ENCODE measurements at regions not wholly inside any gene's neighbourhood (a gene's known extent, or its start where the extent isn't known, plus 50 kb on each side); places are given as distances from the start of the nearest gene placed in this dataset.
"Not testable (repeated sequence)": the region's sequence is repeated elsewhere in the genome, so short reads cannot be mapped to it uniquely, and the experiment has no call there.

- intact Hi-C loops (cut with DNase I, micrococcal nuclease): no loop called here
Observed at GRCh38 chr2:239594772-239595608, 194.2 kb upstream of the HDAC4 start.

GRCh38 chr2:239594019-239594771, 193.4 kb upstream of the HDAC4 start:
- Histone ChIP-seq H3K4me1 (ENCODE audit: insufficient read depth, low read length) (peaks cover 1% of the 10 kb centered on the region), H3K4me3 (ENCODE audit: low read length) (no peak overlapping the region), H3K36me3 (ENCODE audit: insufficient read depth, low read length) (no peaks in the 10 kb centered on the region), H3K27me3 (ENCODE audit: control insufficient read depth in 1 of 2, insufficient read depth in 2 of 2, low read length in 2 of 2) (no peaks in the 10 kb centered on the region), H3K27ac (ENCODE audit: low read depth in 1 of 2, low read length in 2 of 2) (no peak overlapping the region), H3K9me3 (ENCODE audit: control insufficient read depth in 1 of 2, insufficient read depth in 1 of 2, low read length in 2 of 2) (peaks cover 0 to 24% of the 10 kb centered on the region in 2 experiments)
- ChIA-PET POLR2A (no interaction called here), CTCF (no interaction called here)
- intact Hi-C loops (cut with DNase I, micrococcal nuclease): no loop called here
- no peaks in the 10 kb centered on the region for H3K4me1 Mint-ChIP-seq (ENCODE audit: low read depth)
- no peak for DNase-seq
- no peak for ATAC-seq (ENCODE audit: poor library complexity)
- H3K9me3 Mint-ChIP-seq: no peaks in the 10 kb centered on the region
- no peaks in the 10 kb centered on the region for H3K36me3 Mint-ChIP-seq (ENCODE audit: low read depth)
- H3K27me3 Mint-ChIP-seq: no peaks in the 10 kb centered on the region
- H3K27ac Mint-ChIP-seq: no peak overlapping the region
- TF ChIP-seq CTCF (IDR thresholded peaks at IDR 0.05): no peak
- H3K4me3 Mint-ChIP-seq: no peak overlapping the region

More at GRCh38 chr2:239594772-239595608, 194.2 kb upstream of the HDAC4 start:
- TF ChIP-seq CTCF (IDR thresholded peaks at IDR 0.05): no peak
- Mint-ChIP-seq H3K27me3 (no peaks in the 10 kb centered on the region), H3K36me3 (ENCODE audit: low read depth) (no peaks in the 10 kb centered on the region), H3K4me1 (ENCODE audit: low read depth) (no peaks in the 10 kb centered on the region), H3K4me3 (no peak overlapping the region), H3K27ac (no peak overlapping the region), H3K9me3 (no peaks in the 10 kb centered on the region)
- Histone ChIP-seq H3K4me1 (ENCODE audit: insufficient read depth, low read length) (no peaks in the 10 kb centered on the region), H3K36me3 (ENCODE audit: insufficient read depth, low read length) (no peaks in the 10 kb centered on the region), H3K9me3 (ENCODE audit: control insufficient read depth in 1 of 2, insufficient read depth in 1 of 2, low read length in 2 of 2) (peaks cover 0 to 24% of the 10 kb centered on the region in 2 experiments), H3K27me3 (ENCODE audit: control insufficient read depth in 1 of 2, insufficient read depth in 2 of 2, low read length in 2 of 2) (no peaks in the 10 kb centered on the region), H3K4me3 (ENCODE audit: low read length) (no peak overlapping the region), H3K27ac (ENCODE audit: low read depth in 1 of 2, low read length in 2 of 2) (no peak overlapping the region)
- DNase-seq: no peak
- ChIA-PET CTCF (no interaction called here), POLR2A (no interaction called here)
- ATAC-seq (ENCODE audit: poor library complexity): no peak

GRCh38 chr2:239593455-239593854, 192.6 kb upstream of the HDAC4 start:
- H3K27ac ChIP-seq (ENCODE audit: low read depth in 1 of 2, low read length in 2 of 2): no peak overlapping the region
- no peak for DNase-seq
- POLR2A ChIA-PET: no interaction called here
- H3K36me3 Mint-ChIP-seq (ENCODE audit: low read depth): no peaks in the 10 kb centered on the region
- H3K36me3 ChIP-seq (ENCODE audit: insufficient read depth, low read length): no peaks in the 10 kb centered on the region
- no peak overlapping the region for H3K4me3 Mint-ChIP-seq
- CTCF ChIA-PET: no interaction called here
- H3K4me1 ChIP-seq (ENCODE audit: insufficient read depth, low read length): peaks cover 3% of the 10 kb centered on the region
- ATAC-seq (ENCODE audit: poor library complexity): no peak
- H3K9me3 Mint-ChIP-seq: no peaks in the 10 kb centered on the region
- H3K27me3 ChIP-seq (ENCODE audit: control insufficient read depth in 1 of 2, insufficient read depth in 2 of 2, low read length in 2 of 2): no peaks in the 10 kb centered on the region
- no peak overlapping the region for H3K27ac Mint-ChIP-seq
- intact Hi-C loops (cut with DNase I, micrococcal nuclease): no loop called here
- H3K4me3 ChIP-seq (ENCODE audit: low read length): no peak overlapping the region
- TF ChIP-seq CTCF (IDR thresholded peaks at IDR 0.05): no peak
- peaks cover 0 to 24% of the 10 kb centered on the region in 2 experiments for H3K9me3 ChIP-seq (ENCODE audit: control insufficient read depth in 1 of 2, insufficient read depth in 1 of 2, low read length in 2 of 2)
- H3K4me1 Mint-ChIP-seq (ENCODE audit: low read depth): no peaks in the 10 kb centered on the region
- no peaks in the 10 kb centered on the region for H3K27me3 Mint-ChIP-seq

- DNase-seq; H3K27me3 ChIP-seq (ENCODE audit: control insufficient read depth in 1 of 2, insufficient read depth in 2 of 2, low read length in 2 of 2); intact Hi-C loops (cut with DNase I, micrococcal nuclease); H3K4me1 Mint-ChIP-seq (ENCODE audit: low read depth); H3K36me3 Mint-ChIP-seq (ENCODE audit: low read depth); H3K4me3 ChIP-seq (ENCODE audit: low read length); H3K9me3 Mint-ChIP-seq; H3K4me1 ChIP-seq (ENCODE audit: insufficient read depth, low read length); H3K4me3 Mint-ChIP-seq; H3K27ac Mint-ChIP-seq; CTCF ChIA-PET; POLR2A ChIA-PET; H3K27ac ChIP-seq (ENCODE audit: low read depth in 1 of 2, low read length in 2 of 2); H3K27me3 Mint-ChIP-seq; H3K36me3 ChIP-seq (ENCODE audit: insufficient read depth, low read length); ATAC-seq (ENCODE audit: poor library complexity): not testable (repeated sequence)
- peaks cover 0 to 24% of the 10 kb centered on the region in 2 experiments for H3K9me3 ChIP-seq (ENCODE audit: control insufficient read depth in 1 of 2, insufficient read depth in 1 of 2, low read length in 2 of 2)
Observed at GRCh38 chr2:239592629-239593290, 191.9 kb upstream of the HDAC4 start.
